ENCODE measurements at regions not wholly inside any gene's neighbourhood (a gene's known extent, or its start where the extent isn't known, plus 50 kb on each side); places are given as distances from the start of the nearest gene placed in this dataset.

GRCh38 chr15:29461877-29462276 is 192.3 kb upstream of the NSMCE3 start:
- H3K27ac ChIP-seq, result no peak overlapping the region
- no peak for TF ChIP-seq CTCF (IDR thresholded peaks at IDR 0.05 in 4 of 5, conservative IDR thresholded peaks at IDR 0.05 in 1 of 5)
- TF ChIP-seq POLR2A (IDR thresholded peaks at IDR 0.05), result no peak

GRCh38 chr15:29458361-29458760 is 188.7 kb upstream of the NSMCE3 start:
- no peaks in the 10 kb centered on the region for H3K36me3 ChIP-seq
- H3K27me3 ChIP-seq, result no peaks in the 10 kb centered on the region
- H3K4me1 ChIP-seq, result no peaks in the 10 kb centered on the region
- DNase-seq (no peak), ATAC-seq (no peak)
- TF ChIP-seq POLR2A (IDR thresholded peaks at IDR 0.05) (no peak), CTCF (IDR thresholded peaks at IDR 0.05 in 4 of 5, conservative IDR thresholded peaks at IDR 0.05 in 1 of 5) (no peak)
- in situ Hi-C loops (cut with MboI; ENCODE audit: low sequenced_read_pairs in 4 of 4), result no loop called here
- H3K4me3 ChIP-seq, result no peak overlapping the region
- H3K27ac ChIP-seq, result no peak overlapping the region
- intact Hi-C loops (cut with DNase I; ENCODE audit: low total_unique reads), result no loop called here
- H3K9me3 ChIP-seq, result no peaks in the 10 kb centered on the region

More at GRCh38 chr15:29461877-29462276, 192.3 kb upstream of the NSMCE3 start:
- no peak overlapping the region for H3K4me3 ChIP-seq
- in situ Hi-C loops (cut with MboI; ENCODE audit: low sequenced_read_pairs in 4 of 4), result no loop called here
- H3K9me3 ChIP-seq, result no peaks in the 10 kb centered on the region
- no peak for ATAC-seq
- H3K4me1 ChIP-seq, result no peaks in the 10 kb centered on the region
- intact Hi-C loops (cut with DNase I; ENCODE audit: low total_unique reads), result no loop called here
- H3K27me3 ChIP-seq, result no peaks in the 10 kb centered on the region
- no peak for DNase-seq
- H3K36me3 ChIP-seq, result no peaks in the 10 kb centered on the region

- H3K9me3 ChIP-seq, result no peaks in the 10 kb centered on the region
- no peak for TF ChIP-seq CTCF (IDR thresholded peaks at IDR 0.05 in 4 of 5, conservative IDR thresholded peaks at IDR 0.05 in 1 of 5)
- no peak for TF ChIP-seq POLR2A (IDR thresholded peaks at IDR 0.05)
- H3K27ac ChIP-seq, result no peak overlapping the region
- no peak overlapping the region for H3K4me3 ChIP-seq
- intact Hi-C loops (cut with DNase I; ENCODE audit: low total_unique reads) (no loop called here), in situ Hi-C loops (cut with MboI; ENCODE audit: low sequenced_read_pairs in 4 of 4) (no loop called here)
- H3K27me3 ChIP-seq, result no peaks in the 10 kb centered on the region
- H3K36me3 ChIP-seq, result no peaks in the 10 kb centered on the region
- ATAC-seq (no peak), DNase-seq (no peak)
- H3K4me1 ChIP-seq, result no peaks in the 10 kb centered on the region
These were observed 188.1 kb upstream of the NSMCE3 start for GRCh38 chr15:29457729-29458128.

GRCh38 chr15:29456964-29457363 is 187.3 kb upstream of the NSMCE3 start:
- TF ChIP-seq CTCF (IDR thresholded peaks at IDR 0.05 in 4 of 5, conservative IDR thresholded peaks at IDR 0.05 in 1 of 5) (no peak), POLR2A (IDR thresholded peaks at IDR 0.05) (no peak)
- Histone ChIP-seq H3K4me1 (no peaks in the 10 kb centered on the region), H3K9me3 (no peaks in the 10 kb centered on the region), H3K27ac (no peak overlapping the region), H3K27me3 (no peaks in the 10 kb centered on the region), H3K4me3 (no peak overlapping the region), H3K36me3 (no peaks in the 10 kb centered on the region)
- ATAC-seq, result no peak
- intact Hi-C loops (cut with DNase I; ENCODE audit: low total_unique reads) (no loop called here), in situ Hi-C loops (cut with MboI; ENCODE audit: low sequenced_read_pairs in 4 of 4) (no loop called here)
- no peak for DNase-seq

- Histone ChIP-seq H3K4me1 (no peaks in the 10 kb centered on the region), H3K27me3 (no peaks in the 10 kb centered on the region), H3K27ac (no peak overlapping the region), H3K36me3 (no peaks in the 10 kb centered on the region), H3K9me3 (no peaks in the 10 kb centered on the region), H3K4me3 (no peak overlapping the region)
- ATAC-seq (no peak), DNase-seq (no peak)
- TF ChIP-seq CTCF (IDR thresholded peaks at IDR 0.05 in 4 of 5, conservative IDR thresholded peaks at IDR 0.05 in 1 of 5), result no peak
- no peak for TF ChIP-seq POLR2A (IDR thresholded peaks at IDR 0.05)
- intact Hi-C loops (cut with DNase I; ENCODE audit: low total_unique reads) (no loop called here), in situ Hi-C loops (cut with MboI; ENCODE audit: low sequenced_read_pairs in 4 of 4) (no loop called here)
These were observed 186.6 kb upstream of the NSMCE3 start for GRCh38 chr15:29456255-29456654.
